HG02981 (cell line): ENCODE measurements at regions not wholly inside any gene's neighbourhood (a gene's known extent, or its start where the extent isn't known, plus 50 kb on each side); places are given as distances from the start of the nearest gene placed in this dataset.

ENCODE experiments used
- ATAC-seq: cut with Tn5 transposase; IDR thresholded peaks from one replicate; pipeline ENCODE4 v1.9.1; 2021; ENCODE audit warnings: mild to moderate bottlenecking, moderate library complexity; ENCODE audit not compliant: unreplicated experiment

DNA sequence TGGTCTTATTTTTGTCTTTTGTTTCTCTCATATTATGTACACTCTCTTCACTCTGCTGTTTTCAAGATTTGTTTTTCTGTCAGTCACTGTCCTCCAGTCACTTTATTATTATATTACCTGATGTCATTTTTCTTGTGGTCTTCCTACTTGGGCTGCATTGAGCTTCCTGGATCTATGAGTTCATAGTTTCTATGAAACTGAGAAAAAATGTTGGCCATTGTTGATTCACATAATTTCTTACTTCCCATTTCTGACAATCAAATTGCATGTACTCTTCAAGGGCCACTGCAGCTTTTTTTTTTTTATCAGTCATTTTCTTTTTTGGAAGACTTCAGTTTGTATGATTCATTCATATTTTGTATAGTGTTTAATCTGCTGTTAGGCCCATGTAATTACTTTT is 1180.6 kb upstream of the GBE1 start:
- ATAC-seq: peak; percentile 76

DNA sequence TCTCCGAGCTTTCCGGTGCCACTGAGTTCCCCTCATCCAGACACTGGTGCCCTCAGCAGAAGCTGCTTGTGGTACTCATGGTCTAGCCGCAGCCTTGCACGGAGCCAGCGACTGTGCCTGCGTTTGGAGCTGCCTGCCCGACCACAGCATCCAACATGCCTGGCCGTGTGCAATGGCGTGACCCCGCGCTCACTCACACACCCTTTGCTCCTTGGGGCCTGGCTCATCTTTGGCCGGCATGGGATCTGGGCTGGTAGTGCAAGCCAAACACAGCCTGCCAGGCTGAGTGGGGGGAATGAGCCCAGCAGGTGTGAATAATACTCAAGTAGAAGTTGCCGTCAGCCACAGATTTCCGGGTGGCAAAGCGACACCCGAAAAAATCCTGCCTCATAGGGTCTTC is 1178.7 kb upstream of the GBE1 start:
- no peak for ATAC-seq

DNA sequence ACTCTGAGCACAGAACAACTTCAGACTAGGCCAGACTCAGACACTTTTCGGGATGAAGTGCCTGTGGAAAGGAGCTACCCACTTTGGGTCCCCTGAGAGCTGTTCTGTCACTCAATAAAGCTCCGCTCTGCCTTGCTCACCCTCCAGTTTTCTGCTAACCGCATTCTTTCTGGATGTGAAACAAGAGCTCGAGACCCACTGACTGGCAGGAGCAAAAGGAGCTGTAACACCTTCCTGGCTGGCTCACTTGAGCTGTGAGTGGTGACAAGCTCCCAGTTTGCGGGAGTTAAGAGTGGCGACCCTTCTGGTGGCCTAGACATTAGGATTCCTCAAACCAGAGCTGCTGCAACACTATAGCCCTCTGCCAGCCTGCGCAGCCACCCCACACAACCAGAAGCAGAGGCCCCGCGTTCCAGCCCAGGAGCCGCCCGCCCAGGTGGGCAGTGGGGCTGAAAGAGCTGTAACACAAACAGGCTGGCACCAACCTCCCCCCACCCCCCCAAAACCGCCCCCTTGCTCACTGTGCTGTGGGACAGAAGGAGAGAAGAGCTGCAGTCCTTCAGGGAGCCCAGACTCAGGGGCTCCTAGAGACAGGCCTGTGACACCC is 1178.1 kb upstream of the GBE1 start:
- no peak for ATAC-seq

DNA sequence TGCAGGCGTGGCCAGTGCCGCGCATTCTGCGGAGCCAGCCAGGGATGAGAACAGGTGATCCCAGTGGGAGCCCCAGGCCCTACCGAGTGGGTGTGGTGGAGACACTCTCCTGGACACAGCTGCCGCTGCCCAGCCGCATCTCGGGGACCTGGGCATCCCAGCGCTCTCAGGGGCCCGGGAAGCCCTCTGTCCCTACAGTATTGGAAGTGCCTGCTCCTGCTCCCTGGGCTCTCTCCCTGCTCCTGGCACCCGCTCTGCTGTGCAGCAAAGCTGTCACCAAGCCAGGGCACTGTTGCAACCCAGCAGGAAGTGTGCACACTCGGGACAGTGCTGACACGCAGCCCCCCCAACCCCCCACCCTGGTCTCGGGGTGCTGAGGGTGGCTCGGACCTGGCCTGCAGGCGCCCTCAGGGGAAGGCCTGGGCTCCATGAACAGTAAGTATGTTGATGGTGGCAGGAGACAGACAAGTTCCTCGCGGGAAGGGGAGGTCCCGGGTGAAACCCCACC is 1177.4 kb upstream of the GBE1 start:
- ATAC-seq: no peak

DNA sequence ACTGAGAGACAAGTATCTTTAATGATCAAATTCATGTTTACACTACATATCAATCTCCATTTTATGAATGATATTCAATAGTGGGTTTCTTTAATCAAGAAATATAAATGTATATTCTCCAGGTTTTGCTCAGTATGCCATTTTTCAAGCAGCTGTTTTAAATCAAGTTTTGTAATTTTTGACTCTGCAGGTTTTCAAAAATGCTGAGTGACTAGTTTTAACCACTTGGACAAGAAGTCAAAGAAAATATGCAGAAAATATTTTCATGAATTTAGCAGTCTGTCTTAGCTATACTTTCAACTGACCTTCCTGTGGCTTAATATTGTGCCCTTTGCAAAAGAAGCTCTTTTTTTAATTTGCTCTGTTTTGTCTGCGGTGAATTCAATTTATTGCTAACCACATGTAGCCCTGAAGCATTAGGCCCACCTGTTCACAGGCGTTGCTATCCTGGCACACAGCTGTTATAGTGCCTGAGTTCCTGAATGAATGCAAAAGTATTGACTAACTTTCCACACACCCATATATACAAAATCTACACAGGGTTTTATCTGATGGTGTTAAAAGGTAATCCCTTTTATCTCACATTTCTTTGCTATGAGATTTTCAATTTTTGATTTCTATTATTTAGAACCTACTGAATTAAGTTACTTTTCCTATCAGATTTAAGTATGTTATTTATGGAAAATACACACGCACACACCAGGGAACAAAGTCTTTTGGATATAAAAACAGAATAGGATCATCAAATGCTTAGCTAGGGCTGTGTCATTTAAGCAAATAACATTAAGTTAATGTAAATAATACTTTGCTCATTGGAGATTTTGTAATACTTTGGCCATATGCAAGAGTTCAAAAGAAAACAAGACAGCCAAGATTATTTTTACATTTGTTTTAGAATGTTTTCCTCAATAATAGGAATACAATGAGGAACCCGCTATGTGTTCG is 1166.1 kb upstream of the GBE1 start:
- no peak for ATAC-seq

DNA sequence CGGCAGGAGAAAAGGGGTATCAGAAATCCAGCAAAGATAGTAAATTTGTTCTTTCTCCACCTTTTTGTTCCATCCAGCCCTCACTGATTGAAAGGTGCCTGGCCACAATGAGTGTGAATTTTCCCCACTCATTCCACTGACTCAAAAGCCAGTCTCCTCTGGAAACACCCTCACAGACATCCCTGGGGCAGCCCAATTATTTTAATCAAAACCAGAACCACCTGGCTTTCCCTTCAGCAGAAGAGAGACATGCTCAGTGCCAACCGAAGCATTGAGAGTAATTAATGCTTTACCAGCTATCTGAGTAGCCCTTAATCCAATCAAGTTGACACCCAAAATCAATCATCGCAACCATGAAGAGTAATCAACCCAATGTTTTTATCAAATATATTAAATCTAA is 1129.6 kb upstream of the GBE1 start:
- ATAC-seq: no peak

DNA sequence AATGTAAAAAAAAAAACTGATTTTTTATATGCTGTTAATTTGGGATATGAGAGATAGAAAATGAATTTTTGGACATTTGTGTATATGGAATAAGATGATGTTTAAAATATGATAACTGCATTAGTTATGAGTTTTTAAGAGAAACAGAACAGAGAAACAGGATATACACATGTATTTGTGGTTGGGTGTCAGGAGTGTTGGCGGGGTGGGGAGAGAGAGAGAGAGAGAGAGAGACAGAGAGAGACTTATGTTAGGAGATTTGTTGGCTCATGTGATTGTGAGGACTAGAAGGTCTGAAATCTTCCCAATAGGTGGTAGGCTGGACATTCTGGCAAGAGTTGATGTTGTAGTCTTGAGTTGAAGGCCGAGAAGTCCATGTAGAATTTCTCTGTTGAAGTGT is 1121.6 kb upstream of the GBE1 start:
- no peak for ATAC-seq

DNA sequence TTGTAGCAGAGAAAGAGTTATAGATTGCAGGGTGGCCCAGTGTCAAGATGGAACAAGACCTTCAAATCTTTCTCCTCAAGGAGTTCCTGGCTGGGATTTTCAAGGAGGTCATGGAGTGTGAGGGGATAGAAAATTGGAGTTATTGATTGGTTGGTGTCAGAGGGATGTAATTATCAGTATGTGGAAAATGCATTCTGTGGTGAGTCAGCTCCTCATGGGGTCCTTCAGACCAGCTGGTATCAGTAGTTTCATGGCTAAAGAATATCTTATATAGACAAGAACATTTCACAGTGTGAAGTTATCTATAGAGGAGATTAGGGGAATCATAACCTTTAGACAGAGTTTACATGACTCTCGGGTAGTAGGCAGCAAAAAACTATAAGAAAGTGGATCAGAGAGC is 1114.0 kb upstream of the GBE1 start:
- no peak for ATAC-seq

DNA sequence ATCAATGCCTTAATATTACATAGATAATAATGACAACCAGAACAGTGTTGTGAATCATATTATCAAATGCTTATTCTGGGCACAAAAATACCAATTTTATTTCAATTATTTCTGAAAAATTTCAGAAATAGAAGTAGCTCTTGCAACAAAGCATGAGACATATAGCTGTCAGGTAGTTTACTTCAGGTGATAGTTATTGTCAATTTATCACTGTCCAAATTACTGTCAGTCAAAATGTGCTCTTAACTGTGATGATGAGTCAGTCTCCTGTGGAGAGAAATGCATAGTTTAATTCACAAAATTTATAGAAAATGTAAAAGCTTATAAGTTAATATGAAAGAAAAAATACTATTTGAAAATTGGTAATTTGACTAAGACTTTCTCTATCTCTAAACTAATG is 1078.4 kb upstream of the GBE1 start:
- no peak for ATAC-seq

DNA sequence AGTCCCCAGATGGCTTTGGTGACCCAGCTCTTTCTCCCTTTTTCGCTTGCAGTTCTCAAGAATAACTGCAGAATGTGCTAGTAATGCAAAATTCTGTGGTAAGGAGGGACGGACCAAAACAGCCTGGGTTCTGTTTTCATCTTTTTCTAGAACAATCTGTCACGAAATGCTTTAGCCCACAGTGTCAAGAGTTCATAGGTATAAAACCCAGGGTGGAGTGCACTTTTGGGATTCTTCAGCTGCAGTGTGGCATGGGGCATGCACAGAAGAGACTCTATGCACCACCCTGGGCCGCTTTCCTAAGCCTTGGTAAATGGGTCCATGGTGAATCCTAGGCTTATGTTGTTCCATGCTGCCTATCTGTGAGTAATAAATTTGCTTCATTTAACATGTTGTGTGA is 1072.7 kb upstream of the GBE1 start:
- ATAC-seq: no peak

DNA sequence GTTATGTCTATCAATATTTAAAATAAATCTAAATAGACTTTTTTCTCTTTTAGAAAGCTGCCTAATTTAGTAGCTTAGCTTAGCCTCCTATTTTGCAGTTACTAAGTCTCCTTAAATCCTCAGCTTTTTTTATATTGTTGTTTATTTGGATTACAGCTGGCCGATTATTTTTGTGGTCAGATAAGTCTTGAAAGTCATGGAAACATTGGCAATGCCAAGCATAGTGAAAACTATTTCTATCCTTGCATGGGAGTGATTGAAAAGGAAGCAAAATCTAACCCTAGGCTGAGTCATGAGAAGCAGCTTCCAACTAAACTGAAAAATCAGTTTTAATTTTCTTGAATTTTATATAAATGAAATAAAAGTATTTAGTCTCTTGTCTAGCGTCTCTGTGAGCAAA is 1063.0 kb upstream of the GBE1 start:
- ATAC-seq: no peak

DNA sequence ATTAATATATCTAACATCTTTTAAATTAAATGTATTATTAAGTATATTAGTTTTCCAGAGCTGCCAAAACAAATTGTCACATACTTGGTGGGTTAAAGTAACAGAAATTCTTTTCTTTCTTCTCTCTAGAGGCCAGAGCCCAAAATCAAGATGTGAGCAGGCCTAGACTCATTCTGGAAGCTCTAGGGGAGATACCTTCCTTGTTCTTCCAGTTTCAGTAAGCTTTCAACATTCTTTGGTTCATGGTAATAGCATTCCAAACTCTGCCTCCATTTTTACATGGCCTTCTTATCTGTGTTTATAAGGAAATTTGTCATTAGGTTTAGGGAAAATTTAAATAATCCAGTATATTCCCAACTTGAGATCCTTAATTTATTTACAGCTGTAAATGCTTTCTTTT is 1054.6 kb upstream of the GBE1 start:
- ATAC-seq: no peak

DNA sequence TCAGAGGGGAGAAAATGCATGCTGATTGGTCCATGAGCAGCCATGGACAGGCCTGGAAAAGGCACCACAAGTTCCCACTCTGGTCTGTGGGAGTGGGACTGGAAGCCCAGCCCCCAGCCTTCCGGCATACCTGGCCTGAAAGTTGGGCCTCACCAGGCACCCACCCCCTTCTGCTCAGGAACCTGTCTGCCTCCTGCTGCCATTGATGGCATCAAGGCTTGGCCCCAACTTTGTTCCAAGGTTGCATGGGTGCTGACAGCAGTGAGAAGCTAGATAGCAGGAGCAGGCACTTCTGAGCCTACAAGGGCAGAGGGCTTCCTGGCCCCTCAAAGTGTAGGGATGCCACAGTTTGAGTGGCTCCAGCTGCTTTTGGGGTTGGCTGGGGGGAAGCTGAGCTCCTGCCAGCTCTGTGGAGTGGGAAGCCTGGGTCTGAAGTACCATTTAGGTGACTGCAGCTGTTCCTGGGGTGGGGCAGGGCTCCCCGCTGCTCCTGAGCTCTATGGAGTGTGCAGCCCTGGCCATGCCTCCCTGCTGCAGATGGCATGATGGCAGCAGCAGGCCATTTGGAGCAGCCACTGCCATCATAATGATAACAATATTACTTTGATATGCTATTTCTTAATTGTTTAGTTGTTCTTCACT is 1054.1 kb upstream of the GBE1 start:
- no peak for ATAC-seq

DNA sequence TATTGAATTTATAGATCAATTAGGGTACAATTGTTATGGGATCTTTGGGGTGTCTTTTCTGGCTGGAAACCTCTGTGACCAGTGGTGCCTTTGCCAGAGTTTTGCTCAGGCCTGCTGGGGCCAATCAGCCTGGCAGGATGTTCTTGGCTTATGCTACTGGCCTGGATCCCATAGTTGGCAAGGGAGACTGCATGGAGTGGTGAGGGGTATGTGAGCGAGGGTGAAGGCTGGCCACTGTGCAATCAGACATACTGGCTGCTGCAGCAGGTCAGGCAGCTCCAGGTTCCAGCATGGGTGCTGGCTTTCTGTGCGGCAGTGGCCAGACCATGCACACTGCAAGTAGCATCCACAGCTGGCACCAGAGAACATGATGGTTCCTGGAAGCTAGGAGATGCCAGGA is 1053.2 kb upstream of the GBE1 start:
- ATAC-seq: no peak

DNA sequence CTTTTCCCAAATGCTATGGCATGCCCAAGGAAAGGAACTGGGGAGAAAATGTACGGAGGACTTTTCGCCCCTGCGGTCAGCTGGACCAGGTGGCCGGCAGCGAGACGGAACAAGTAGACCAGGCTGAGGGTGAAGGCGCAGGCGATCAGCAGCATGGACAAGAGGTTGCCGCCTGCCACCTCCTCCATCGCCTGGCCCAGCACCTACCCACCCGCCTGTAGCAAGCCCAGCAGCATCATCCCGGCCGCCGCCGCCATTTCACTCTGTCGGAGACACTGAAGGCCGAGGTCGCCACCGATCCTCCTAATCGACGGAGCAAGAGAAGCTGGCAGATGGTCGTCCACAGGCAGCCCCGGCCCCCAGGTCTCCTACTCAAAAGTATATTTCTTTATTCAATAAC is 1046.3 kb upstream of the GBE1 start:
- ATAC-seq: no peak

DNA sequence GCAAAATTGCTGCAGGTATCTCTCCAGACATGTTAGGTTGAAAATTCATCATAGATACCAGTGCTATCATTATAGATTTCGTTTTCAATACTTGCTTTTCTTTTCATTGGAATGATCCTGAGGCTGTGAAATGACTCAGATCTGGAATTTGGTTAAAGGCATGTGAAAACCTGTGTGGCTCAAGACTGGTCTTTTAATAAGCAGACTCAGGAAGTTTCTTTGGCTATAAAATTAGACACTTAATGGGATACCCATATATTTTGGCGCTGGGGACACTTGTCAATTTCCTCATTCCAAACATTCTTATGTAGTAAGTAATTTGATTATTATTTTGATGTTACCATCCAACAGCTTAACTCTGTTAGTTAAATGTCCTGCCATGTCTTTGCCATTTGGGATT is 1041.1 kb upstream of the GBE1 start:
- no peak for ATAC-seq

DNA sequence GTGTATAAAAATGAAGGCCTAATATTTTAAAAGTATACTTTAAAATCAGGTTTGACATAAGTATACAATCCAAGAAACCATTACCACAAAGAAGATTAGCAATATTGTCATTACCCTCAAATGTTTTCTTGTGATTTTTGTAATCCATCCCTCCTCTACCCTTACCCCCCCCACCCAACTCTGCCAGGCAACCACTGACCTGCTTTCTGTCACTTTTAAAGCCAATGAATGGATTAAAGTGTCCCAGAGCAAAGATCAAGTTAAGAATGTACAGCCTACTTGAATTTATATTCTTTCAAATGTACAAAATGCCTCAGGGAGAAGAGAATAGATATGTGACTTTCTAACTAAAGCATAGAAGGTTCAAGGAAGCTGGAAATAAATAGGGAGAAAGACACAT is 1038.8 kb upstream of the GBE1 start:
- ATAC-seq: no peak

DNA sequence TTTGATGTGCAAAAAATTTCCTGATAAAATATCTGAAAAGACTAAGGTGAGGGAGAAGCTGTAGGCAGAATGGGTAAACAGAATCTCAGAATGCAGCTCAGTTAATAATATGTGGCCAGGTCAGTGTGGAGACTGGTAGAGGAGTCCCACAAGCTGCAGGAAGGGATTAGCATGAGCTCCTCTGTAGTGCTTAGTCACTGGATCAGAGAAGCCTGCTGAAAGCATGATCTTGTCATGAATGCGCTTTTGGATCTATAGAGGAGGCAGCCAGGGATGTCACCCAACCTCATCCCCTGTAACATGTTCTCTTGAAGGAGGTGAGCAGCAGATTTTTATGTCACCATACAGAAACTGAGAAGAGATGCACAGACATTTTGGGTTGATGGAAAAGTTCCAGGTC is 1035.3 kb upstream of the GBE1 start:
- no peak for ATAC-seq

DNA sequence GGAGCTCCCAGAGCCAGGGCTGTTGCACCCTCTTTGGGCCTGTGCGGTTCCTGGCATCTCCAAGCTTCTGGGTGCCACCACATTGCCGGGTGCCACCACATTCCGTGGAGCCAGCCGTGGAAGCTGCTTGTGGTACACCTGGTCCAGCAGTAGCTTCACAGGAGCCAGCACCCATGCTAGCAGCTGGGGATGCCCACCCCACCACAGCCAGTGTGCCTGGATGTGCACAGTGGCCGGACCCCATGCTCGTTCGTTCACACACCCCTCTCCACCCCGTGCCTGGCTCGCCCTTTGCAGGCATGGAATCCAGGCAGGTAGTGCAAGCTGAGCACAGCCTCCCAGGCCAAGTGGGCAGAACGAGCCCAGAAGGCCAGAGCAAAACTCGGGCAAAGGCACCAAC is 1029.8 kb upstream of the GBE1 start:
- ATAC-seq: no peak

DNA sequence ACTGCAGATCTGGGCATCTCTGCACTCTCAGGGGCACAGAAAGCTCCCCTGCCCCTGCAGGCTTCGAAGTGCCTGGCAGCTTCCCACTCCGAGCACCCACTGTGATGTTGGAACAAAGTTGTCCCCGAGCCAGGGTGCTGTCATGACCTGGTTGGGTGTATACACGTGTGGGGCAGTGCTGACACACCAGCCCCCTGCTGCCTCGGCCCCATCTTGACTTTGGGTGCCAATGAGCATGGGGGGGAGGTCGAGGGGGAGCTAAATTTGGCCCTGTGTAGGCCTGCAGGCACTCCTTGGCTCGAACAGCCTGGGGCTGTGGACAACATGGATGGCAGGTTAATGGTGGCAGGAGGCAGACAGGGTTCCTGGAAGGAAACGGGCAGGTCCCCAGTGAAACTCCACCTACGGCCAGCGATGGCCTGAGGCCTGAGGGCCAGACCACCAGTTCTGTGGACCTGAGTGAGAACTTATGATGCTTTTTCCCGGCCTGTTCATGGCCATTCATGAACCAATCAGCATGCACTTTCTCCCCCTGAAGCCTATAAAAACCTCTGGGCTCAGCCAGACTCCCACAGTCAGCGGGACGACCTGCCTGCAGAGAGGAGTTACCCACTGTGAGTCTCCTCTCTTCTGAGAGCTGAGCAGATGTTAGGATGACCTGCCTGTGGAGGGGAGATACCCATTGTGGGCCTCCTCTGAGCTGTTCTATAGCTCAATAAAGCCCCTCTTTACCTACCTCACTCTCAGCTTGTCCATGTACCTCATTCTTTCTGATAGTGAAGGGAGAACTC is 1029.1 kb upstream of the GBE1 start:
- no peak for ATAC-seq

DNA sequence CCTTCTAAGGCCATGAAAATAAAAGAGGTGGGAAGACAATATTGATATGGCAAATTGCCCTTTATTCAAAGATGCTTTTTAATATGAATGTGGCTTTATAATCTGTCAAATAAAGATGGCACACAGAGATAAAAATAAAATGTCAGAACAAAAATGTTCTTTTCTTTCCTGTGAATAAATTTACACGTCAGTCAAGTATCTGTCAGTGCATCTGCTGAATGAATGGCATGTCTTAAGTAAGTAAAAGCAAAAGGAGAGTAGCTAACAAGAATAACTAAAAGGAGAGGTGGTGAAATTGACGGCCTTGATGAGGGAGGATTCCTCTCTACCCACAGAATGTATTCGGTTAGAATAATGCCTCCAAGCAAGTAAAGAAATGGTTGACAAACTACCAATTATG is 1021.7 kb upstream of the GBE1 start:
- ATAC-seq: no peak
